Sigmoid colon (tissue), 4 donors: ENCODE measurements at regions not wholly inside any gene's neighbourhood (a gene's known extent, or its start where the extent isn't known, plus 50 kb on each side); places are given as distances from the start of the nearest gene placed in this dataset.

Source experiments
- CTCF ChIP-seq, 4 experiments: fragments of 450-650 bp in 3 of 4; fragments of 200-600 bp in 1 of 4; IDR thresholded peaks; one replicate each; pipeline ENCODE4 v1.5.1; 2016 to 2019; ENCODE audit warnings: antibody characterized with exemption in 4 of 4, mild to moderate bottlenecking in 3 of 4, moderate library complexity in 2 of 4
- POLR2AphosphoS5 ChIP-seq, 4 donors: sonication (generic); formaldehyde crosslinking; IDR thresholded peaks; one replicate each; pipeline ENCODE4 v1.6.1; 2017; ENCODE audit warnings: antibody characterized with exemption in 4 of 4

GRCh38 chr6:2324166-2324953 is 79.0 kb upstream of the GMDS start:
- TF ChIP-seq CTCF (IDR thresholded peaks at IDR 0.05) (no peak), POLR2AphosphoS5 (IDR thresholded peaks at IDR 0.05) (no peak)
